Vagina (tissue), 2 donors: ENCODE measurements at regions not wholly inside any gene's neighbourhood (a gene's known extent, or its start where the extent isn't known, plus 50 kb on each side); places are given as distances from the start of the nearest gene placed in this dataset.

Source experiments
- DNase-seq, 2 donors: peaks; one replicate each; pipeline ENCODE4 v3.0.0-alpha.2; 2017; ENCODE audit errors: extremely low spot score in 2 of 2
- H3K27ac ChIP-seq: fragments of 200-600 bp; sonication (generic); one replicate; pipeline ENCODE4 v1.5.1; 2019
- H3K27me3 ChIP-seq: fragments of 200-600 bp; sonication (generic); one replicate; pipeline ENCODE4 v1.5.1; 2019
- H3K36me3 ChIP-seq, 2 donors: fragments of 200-600 bp; sonication (generic); one replicate each; pipeline ENCODE4 v1.5.1; 2017 to 2019
- H3K4me1 ChIP-seq: fragments of 200-600 bp; sonication (generic); one replicate; pipeline ENCODE4 v1.5.1; 2019
- H3K4me3 ChIP-seq, 2 donors: fragments of 200-600 bp; sonication (generic); 1 replicate in 1 of 2; 2 replicates in 1 of 2; pipeline ENCODE4 v1.5.1; 2016 to 2019
- H3K9me3 ChIP-seq: fragments of 200-600 bp; sonication (generic); one replicate; pipeline ENCODE4 v1.5.1; 2019
- CTCF ChIP-seq, 3 experiments: fragments of 450-650 bp in 2 of 3; fragments of 200-600 bp in 1 of 3; sonication (generic) in 1 of 3; IDR thresholded peaks; one replicate each; pipeline ENCODE4 v1.5.1; 2017 to 2019; ENCODE audit warnings: antibody characterized with exemption in 3 of 3, mild to moderate bottlenecking in 2 of 3, moderate library complexity in 2 of 3
- POLR2A ChIP-seq, 2 donors: fragments of 450-650 bp; IDR thresholded peaks; one replicate each; pipeline ENCODE4 v1.6.1; 2017; ENCODE audit warnings: antibody characterized with exemption in 2 of 2, mild to moderate bottlenecking in 2 of 2, moderate library complexity in 2 of 2
- POLR2AphosphoS5 ChIP-seq, 2 donors: sonication (generic); formaldehyde crosslinking; IDR thresholded peaks; one replicate each; pipeline ENCODE4 v1.9.0; 2017; ENCODE audit warnings: antibody characterized with exemption in 2 of 2, mild to moderate bottlenecking in 2 of 2, low read depth in 1 of 2; ENCODE audit not compliant: insufficient read depth in 1 of 2
- intact Hi-C: fragments of 100-400 bp; cut with DNase I; formaldehyde crosslinking; loops from one replicate; pipeline ENCODE4 v1.15.1; 2023

- DNase-seq: no peak
- intact Hi-C loops: no loop called here
- Histone ChIP-seq H3K4me3 (no peak overlapping the region), H3K27ac (no peak overlapping the region), H3K4me1 (no peaks in the 10 kb centered on the region), H3K9me3 (no peaks in the 10 kb centered on the region), H3K27me3 (no peaks in the 10 kb centered on the region), H3K36me3 (no peaks in the 10 kb centered on the region)
- TF ChIP-seq POLR2AphosphoS5 (IDR thresholded peaks at IDR 0.05; ENCODE audit: insufficient read depth in 1 of 2, low read depth in 1 of 2): no peak
- TF ChIP-seq POLR2A (IDR thresholded peaks at IDR 0.05): no peak
- no peak for TF ChIP-seq CTCF (IDR thresholded peaks at IDR 0.05)
Observed at GRCh38 chr5:121752149-121752548, 99.5 kb upstream of the FTMT start.

GRCh38 chr5:121755266-121755665, 96.4 kb upstream of the FTMT start:
- H3K27me3 ChIP-seq: no peaks in the 10 kb centered on the region
- intact Hi-C loops: no loop called here
- TF ChIP-seq POLR2A (IDR thresholded peaks at IDR 0.05) (no peak), POLR2AphosphoS5 (IDR thresholded peaks at IDR 0.05; ENCODE audit: insufficient read depth in 1 of 2, low read depth in 1 of 2) (no peak), CTCF (IDR thresholded peaks at IDR 0.05) (no peak)
- no peaks in the 10 kb centered on the region for H3K4me1 ChIP-seq
- H3K27ac ChIP-seq: no peak overlapping the region
- no peak for DNase-seq
- no peaks in the 10 kb centered on the region for H3K36me3 ChIP-seq
- no peaks in the 10 kb centered on the region for H3K9me3 ChIP-seq
- H3K4me3 ChIP-seq: no peak overlapping the region

- Histone ChIP-seq H3K27ac (no peak overlapping the region), H3K36me3 (no peaks in the 10 kb centered on the region), H3K27me3 (no peaks in the 10 kb centered on the region), H3K9me3 (no peaks in the 10 kb centered on the region), H3K4me3 (no peak overlapping the region), H3K4me1 (no peaks in the 10 kb centered on the region)
- intact Hi-C loops: no loop called here
- DNase-seq: no peak
- TF ChIP-seq CTCF (IDR thresholded peaks at IDR 0.05): no peak
- no peak for TF ChIP-seq POLR2AphosphoS5 (IDR thresholded peaks at IDR 0.05; ENCODE audit: insufficient read depth in 1 of 2, low read depth in 1 of 2)
- no peak for TF ChIP-seq POLR2A (IDR thresholded peaks at IDR 0.05)
Observed at GRCh38 chr5:121757753-121758152, 93.9 kb upstream of the FTMT start.

DNA sequence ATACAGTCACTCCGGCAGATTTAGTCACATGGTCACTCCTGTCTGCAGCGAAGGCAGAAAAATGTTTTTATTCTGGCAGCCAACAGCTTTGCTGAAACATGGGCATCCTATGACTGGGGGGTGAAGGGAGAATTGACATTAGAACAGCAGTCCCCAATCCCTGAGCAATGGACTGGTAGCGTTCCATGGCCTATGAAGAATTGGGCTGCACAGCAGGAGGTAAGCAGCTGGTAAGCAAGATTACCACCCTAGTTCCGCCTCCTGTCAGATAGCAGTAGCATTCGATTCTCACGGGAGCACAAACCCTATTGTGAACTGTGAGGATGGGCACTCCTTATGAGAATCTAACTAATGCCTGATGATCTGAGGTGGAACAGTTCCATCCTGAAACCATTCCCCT, 93.1 kb upstream of the FTMT start:
- no peak for DNase-seq
- intact Hi-C loops: no loop called here
- TF ChIP-seq POLR2AphosphoS5 (IDR thresholded peaks at IDR 0.05; ENCODE audit: insufficient read depth in 1 of 2, low read depth in 1 of 2) (no peak), POLR2A (IDR thresholded peaks at IDR 0.05) (no peak), CTCF (IDR thresholded peaks at IDR 0.05) (no peak)

DNA sequence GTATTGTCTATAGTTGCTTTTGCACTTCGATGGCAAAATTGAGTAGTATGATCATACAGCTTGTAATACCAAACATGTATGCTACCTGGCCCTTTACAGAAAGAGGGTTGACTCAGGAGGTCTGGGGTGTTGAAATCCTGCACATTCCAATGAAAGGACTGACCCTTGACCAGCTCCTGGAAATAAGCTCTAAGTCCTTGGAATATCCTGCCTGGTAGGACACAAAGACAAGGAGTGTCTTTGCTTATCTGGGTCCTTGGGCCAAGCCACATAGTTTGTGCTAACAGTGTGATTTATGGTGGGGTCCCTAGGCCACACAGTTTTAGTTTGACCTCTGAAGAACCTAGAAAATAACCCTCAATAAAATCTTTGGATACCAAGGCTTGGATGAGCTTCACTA, 89.3 kb upstream of the FTMT start:
- no peaks in the 10 kb centered on the region for H3K27me3 ChIP-seq
- intact Hi-C loops: no loop called here
- no peaks in the 10 kb centered on the region for H3K36me3 ChIP-seq
- TF ChIP-seq POLR2A (IDR thresholded peaks at IDR 0.05) (no peak), POLR2AphosphoS5 (IDR thresholded peaks at IDR 0.05; ENCODE audit: insufficient read depth in 1 of 2, low read depth in 1 of 2) (no peak), CTCF (IDR thresholded peaks at IDR 0.05) (no peak)
- H3K4me1 ChIP-seq: no peaks in the 10 kb centered on the region
- DNase-seq: no peak
- H3K4me3 ChIP-seq: no peak overlapping the region
- no peaks in the 10 kb centered on the region for H3K9me3 ChIP-seq
- H3K27ac ChIP-seq: no peak overlapping the region

More for the DNA sequence above, 93.1 kb upstream of the FTMT start:
- H3K4me3 ChIP-seq: no peak overlapping the region
- no peaks in the 10 kb centered on the region for H3K4me1 ChIP-seq
- H3K36me3 ChIP-seq: no peaks in the 10 kb centered on the region
- no peaks in the 10 kb centered on the region for H3K27me3 ChIP-seq
- no peaks in the 10 kb centered on the region for H3K9me3 ChIP-seq
- H3K27ac ChIP-seq: no peak overlapping the region
